OCI-LY1 (cell line): ENCODE measurements at regions not wholly inside any gene's neighbourhood (a gene's known extent, or its start where the extent isn't known, plus 50 kb on each side); places are given as distances from the start of the nearest gene placed in this dataset.

Experiments used
- CTCF ChIP-seq: fragments of 200-600 bp; sonication (generic), shearing (Covaris generic); IDR thresholded peaks from 2 replicates; pipeline ENCODE4 v1.5.1; 2017; ENCODE audit warnings: mild to moderate bottlenecking, antibody characterized with exemption, low read length, moderate library complexity, mixed read lengths
- EZH2 ChIP-seq: fragments of 200-600 bp; sonication (generic), shearing (Covaris generic); IDR thresholded peaks from 2 replicates; pipeline ENCODE4 v1.8.0; 2017; ENCODE audit warnings: borderline replicate concordance, mixed run types, mild to moderate bottlenecking, antibody characterized with exemption, low read length, moderate library complexity, mixed read lengths

- TF ChIP-seq CTCF, result no peak
- TF ChIP-seq EZH2, result no peak
These were observed 228.1 kb downstream of the ACTR3B start for GRCh38 chr7:152987656-152988055.
